Skeletal muscle cell (primary cell): ENCODE measurements at regions not wholly inside any gene's neighbourhood (a gene's known extent, or its start where the extent isn't known, plus 50 kb on each side); places are given as distances from the start of the nearest gene placed in this dataset.

Experiments used
- DNase-seq: peaks from one replicate; pipeline ENCODE4 v3.0.0-alpha.2; 2010; ENCODE audit warnings: low read depth
- H3K4me3 ChIP-seq: 2 replicates; pipeline ENCODE4 v1.5.1; 2011; ENCODE audit warnings: low read depth, mild to moderate bottlenecking, control low read depth, low read length, moderate library complexity

DNA sequence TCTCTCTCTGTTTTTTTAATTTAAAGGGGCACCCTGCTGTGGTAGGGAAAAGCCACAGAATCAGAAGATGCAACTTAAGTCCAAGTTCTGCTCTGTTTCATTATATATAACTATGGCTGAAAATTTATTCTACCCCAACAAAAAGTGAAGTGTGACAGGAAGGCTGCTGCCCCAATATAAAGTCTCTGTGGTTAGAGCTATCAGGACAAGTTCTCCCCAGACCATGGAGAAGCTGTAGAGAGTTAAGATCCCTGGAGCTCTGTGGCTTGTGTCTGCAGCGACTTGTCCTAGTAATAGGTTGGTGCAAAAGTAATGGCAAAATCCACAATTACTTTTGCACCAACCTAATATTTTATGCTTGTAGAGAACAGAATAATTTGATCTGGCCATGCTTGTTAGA, 250.9 kb downstream of the PSAT1 start:
- no peak overlapping the region for H3K4me3 ChIP-seq
- no peak for DNase-seq

DNA sequence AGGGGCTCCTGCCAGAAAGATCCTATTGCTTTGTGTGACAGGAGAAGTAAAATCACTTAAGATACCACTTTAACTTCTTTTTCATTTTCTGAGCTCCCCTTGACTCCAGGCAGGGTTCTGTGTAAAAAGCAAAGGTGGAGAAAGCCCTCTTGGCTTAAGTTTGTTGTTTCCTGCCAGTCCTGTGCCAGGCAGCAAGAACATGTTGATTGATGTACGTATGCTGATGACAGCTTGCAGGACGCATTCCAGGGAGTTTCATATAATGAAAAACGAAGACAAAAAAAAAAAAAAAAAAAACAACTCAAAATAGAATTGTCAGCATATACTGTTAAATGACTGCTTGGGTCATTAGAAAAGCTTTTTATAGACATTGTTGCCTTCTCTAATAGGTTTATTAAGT, 251.7 kb downstream of the PSAT1 start:
- DNase-seq: no peak
- no peak overlapping the region for H3K4me3 ChIP-seq

DNA sequence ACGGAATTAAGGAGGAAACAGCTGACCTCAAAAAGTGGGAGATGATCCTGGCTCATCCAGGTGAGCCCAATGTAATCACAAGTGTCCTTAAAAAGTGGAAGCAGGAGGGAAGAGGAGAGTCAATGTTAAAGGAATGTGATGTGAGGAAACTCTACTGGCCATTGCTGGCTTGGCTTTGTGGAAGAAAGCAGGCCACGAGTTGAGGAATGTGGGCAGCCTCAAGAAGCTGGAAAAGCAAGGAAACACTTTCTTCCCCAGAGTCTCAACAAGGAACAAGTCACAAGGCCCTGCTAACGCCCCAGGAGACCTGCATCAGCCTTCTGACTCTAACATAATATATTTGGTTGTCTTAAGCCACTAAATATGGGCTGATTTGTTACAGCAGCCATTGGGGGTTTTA, 252.8 kb downstream of the PSAT1 start:
- H3K4me3 ChIP-seq: no peak overlapping the region
- no peak for DNase-seq

DNA sequence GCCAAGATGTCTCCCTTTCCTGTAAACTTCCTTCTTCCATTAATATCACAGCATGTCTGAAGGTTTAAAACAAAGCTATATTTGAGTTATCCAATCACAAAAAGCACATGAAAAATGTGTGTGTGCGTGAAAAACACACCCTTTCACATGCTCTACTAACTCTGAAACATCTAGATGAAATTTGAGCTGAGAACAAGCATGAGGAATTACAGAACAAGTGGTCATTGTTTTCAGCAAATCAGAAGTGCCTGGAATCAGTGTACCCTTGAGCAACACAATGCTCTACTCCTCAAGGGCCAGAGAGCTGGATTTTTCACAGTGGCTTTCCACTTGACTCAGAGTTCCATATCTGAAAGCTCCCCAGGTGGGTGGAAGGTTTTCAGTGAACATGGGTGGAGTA, 255.9 kb downstream of the PSAT1 start:
- H3K4me3 ChIP-seq: no peak overlapping the region
- no peak for DNase-seq

DNA sequence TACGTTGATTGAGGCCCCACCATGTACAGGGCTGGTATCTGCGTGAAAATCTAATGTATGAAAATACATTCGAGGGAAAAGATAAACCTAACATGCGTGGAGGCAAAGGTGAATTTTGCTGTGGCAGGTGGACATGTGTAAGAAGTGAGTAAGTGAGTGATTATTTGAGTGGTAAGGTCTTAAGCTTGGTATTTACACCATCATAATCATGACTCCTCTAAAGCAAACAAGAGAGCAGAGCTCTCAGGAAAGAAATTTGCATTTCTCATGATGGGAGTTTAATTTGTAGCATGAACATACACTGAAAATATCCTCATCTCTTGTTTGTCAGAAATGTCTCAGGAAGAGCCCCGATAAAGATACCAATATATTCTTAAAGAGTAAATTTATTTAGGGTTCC, 260.6 kb downstream of the PSAT1 start:
- no peak for DNase-seq
- no peak overlapping the region for H3K4me3 ChIP-seq

DNA sequence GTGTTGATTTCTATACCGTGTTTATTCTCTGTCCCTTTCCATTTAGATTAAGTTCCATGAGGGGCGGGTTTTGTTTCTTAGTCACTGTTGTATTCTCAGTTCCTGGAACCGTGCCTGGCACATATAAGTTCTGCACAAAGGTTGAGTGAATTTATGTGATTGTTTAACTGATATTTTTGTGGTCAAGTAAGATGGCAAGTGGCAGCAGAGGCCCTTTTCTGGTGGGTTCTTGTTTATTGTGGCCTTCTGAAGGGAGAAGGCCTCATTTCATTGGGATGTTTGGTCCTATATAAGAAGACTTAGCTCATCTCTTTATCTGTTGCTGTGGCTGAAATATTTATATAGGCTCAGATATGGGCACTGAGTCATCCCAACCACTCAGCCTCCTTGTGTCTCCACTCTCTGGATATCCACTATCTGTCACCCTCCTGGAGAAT, 262.5 kb downstream of the PSAT1 start:
- peak; percentile 51 for DNase-seq

DNA sequence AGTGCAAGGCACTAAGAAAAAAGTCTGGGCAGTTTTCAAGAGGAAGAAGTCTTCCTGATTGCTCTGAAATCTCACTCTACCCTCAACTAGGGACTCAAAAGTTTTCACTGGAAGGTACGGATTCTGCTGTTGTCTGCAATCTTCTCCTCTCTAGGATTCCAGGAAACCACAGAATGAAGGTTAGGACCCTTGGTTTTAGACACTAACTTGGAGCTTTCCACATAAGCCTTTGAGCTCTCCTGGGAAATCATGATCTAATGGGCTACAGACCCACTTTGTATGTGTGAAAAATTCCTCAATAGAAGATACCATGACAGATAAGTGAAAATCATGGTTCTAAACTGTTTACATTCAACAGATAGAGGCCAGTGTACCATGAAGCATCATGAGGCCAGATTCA, 265.1 kb downstream of the PSAT1 start:
- H3K4me3 ChIP-seq: no peak overlapping the region
- DNase-seq: peak; percentile 50

More for the DNA sequence above, 262.5 kb downstream of the PSAT1 start:
- H3K4me3 ChIP-seq: no peak overlapping the region

DNA sequence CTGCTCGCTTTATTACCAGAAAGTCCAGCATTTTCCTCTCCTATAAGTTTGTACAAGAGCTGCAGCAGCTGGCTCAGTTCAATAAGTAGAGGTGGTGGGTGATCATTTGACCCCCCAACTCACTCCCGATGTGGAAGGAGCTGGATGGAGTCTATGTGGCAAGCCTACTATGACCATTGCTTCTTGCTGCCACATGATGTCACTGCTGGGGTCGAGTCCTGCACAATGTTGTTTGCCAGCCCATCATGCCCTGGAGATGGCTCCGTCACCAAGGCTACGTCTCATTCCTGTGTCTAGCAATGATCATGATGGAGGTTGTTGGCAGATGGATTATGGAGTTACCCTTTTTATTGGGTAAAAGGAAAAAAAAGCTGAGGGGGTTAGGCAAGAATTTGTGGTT, 266.3 kb downstream of the PSAT1 start:
- DNase-seq: no peak

DNA sequence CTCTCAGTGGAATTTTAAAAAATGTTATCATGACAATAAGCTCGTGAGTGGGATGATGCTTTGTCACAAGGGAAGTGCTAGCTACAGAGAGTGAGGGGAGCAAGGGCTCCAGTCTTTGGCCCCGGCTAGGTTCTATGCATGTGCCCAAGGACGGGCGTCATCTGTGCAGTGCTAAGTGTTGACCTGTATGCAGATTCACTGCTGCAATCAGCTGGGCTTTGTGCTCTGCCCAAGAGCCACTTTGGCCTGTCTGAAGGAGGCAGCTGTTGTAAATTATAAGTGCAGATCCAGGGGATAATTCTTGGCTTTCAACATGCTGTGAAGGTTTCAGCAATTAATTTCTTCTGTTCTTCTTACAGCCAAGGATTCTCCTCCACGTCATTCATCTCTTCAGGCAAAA, 268.6 kb downstream of the PSAT1 start:
- no peak overlapping the region for H3K4me3 ChIP-seq
- DNase-seq: no peak

More for the DNA sequence above, 266.3 kb downstream of the PSAT1 start:
- no peak overlapping the region for H3K4me3 ChIP-seq

DNA sequence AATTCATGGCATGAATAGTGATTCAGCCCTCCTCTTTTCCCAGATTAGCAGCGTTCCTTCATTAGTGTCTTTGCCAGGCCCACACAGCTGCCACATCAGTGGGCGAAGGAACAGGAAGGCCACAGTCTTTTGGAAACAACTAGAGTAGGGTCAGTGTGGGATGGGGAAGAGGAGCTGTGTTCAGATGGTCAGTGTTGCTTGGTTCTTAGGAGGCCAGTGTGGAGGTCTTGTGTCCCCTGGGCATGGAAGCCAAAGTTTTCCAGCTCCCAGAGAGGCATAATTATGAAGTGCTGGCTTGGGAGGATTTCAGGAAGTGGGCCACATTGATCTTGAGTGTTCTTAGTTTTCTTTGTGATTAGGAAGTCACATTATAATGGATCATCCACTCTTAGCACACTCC, 269.6 kb downstream of the PSAT1 start:
- no peak overlapping the region for H3K4me3 ChIP-seq
- no peak for DNase-seq

DNA sequence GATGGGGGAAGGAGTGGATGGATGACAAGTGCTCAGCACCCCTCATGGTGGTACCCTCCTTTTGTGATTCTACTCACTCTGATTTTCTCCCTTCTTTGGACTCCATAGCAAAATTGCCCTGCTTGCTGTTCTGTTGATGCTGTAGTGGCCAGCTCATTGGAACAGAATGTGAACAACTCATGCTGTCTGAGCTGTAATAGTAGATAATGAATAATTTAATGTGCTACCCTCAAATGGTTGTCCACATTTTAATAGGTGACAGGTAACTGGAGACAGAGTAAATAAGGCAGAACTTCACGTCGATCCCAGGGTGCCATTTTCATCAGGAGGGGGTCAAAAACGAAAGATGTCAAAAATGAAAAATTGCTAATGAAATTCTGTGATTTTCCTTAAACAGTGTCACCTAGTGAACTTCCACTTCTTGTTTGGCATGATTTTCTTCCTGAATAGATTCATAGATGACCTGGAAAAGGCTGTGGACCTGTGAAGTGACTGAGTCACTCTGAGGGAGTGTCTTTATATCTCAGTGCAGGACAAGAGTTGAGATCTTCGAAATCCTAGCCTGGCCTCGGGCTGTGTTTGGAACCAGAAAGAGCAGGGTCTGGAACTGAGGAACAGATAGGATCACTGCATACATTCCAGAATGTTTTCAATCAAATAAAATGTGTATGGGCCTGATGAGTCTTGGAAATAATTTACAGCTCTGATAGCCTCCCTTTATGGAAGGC, 270.2 kb downstream of the PSAT1 start:
- no peak overlapping the region for H3K4me3 ChIP-seq
- DNase-seq: peak; percentile 57

DNA sequence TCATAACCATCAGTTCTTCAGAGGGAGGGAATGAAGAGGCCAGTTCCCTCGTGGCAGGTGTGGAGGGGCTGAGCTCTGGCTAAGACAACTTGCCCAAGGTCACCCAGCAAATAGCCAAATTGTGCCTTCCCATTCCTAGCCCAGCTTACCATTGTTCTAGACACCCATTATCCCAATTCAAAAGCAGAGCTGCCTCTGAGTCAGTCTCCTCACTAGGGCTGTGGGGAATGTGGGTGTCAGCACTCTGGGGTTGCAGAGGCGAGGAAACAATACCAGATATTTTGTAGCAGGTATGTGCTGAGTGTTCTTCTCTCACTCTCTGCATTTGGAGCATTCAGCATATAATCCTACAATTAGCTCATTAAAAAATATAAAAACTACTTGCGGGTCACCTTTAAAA, 270.8 kb downstream of the PSAT1 start:
- DNase-seq: no peak
- no peak overlapping the region for H3K4me3 ChIP-seq

DNA sequence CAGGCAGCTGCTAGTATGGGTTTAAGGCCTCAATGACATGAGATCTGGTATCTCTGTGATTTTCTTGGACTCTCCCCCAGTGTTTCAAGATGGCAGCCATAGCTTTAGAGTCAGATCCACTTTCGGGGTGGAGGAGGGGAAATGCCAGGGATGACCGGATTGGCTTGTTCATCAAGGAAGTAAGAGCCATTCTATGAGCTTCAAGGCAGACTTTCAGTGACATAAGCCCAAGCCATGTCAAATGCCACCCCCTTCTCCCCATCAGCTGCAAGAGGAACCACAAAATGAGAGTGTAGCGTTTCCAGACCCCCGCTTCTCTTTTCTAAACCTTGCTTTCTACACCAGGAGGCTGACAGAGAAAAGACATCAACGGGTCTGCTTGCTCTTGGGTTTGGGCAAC, 271.8 kb downstream of the PSAT1 start:
- DNase-seq: no peak
- no peak overlapping the region for H3K4me3 ChIP-seq

DNA sequence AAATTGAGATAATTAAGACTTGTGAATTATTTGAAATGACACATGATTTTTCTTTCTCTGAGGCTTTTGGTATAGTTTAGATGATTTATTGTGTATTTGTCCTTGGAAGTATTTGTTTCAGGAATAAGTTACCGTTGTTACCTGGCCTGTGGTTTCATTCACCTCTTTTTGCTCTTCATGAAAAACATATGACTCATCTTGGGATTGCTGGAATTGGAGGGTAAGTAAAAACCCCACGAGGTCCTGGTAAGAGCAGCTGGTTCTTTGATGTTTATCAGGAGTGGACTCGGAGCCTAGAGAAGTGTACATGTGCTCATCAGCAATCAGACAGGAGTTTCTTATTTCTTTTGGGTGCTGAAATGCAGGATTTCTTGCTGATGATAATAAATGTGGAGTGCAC, 275.3 kb downstream of the PSAT1 start:
- no peak overlapping the region for H3K4me3 ChIP-seq
- DNase-seq: no peak

DNA sequence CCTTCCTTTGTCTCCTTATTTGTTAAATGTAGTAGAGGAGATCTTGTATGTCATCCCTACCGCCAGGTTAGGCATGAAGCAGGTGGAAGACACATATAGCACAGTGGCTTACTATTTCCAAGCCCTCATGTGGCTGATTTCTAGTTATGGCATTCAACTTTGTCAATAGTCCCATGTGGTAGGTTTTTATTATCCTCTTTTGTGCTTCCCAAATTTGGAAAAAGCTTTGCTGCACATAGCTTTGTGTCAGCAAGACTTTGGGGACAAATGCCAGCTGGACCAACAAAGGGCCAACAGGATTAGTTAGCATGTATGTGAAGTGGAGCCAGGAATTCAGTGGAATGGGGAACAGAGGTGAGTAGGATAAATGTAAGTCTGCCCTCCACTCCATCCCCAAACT, 276.3 kb downstream of the PSAT1 start:
- DNase-seq: no peak
- no peak overlapping the region for H3K4me3 ChIP-seq

DNA sequence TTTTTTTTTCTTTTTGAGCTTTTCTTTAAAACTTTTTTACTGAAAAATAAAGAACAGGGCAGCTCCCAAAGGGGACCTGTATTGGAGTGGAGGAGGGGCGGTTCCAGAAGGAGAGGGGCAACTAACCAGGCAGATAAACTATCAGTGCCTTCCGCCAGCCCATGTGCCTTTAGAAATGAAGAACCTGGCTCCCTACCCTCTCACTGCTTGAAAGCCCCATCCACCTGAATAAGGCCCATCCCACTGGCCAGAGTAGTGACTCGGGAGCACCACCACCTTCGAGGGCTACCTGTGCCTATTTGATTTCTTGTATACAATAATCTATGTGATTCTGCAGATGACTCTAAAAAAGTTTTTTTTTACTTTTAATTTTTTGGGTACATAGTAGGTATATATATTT, 276.7 kb downstream of the PSAT1 start:
- H3K4me3 ChIP-seq: no peak overlapping the region
- no peak for DNase-seq

DNA sequence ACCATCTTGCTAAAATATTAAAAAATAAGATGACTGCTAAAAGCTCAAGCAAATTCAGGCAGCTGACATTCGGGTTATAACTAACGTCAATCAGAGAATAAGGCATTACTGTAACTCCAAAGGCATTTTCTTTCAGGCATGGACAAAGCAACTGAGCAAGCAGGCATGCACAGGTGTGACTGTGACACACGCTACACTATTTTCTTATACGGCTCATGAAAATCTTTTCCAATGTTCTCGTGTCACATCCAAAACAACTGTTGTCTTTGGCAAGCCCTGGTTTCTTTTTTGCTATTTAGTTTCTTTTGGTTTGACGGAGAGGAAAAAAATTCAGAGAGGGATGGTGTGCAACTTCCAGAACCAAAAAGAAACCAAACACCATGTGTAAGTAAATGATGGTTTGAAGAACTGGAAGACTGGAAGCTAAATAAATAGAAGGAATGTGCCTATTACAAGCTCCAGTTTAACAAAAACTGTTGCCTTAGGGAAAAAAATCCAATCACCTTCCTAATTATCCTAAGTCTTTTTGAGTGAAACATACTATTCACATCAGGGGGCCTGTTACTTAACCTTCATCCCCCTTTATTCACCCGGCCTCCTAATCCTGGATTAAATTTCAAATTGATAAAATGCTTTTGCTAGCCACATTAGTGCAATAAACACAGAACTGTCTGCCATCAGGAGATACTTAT, 277.6 kb downstream of the PSAT1 start:
- no peak overlapping the region for H3K4me3 ChIP-seq
- no peak for DNase-seq

DNA sequence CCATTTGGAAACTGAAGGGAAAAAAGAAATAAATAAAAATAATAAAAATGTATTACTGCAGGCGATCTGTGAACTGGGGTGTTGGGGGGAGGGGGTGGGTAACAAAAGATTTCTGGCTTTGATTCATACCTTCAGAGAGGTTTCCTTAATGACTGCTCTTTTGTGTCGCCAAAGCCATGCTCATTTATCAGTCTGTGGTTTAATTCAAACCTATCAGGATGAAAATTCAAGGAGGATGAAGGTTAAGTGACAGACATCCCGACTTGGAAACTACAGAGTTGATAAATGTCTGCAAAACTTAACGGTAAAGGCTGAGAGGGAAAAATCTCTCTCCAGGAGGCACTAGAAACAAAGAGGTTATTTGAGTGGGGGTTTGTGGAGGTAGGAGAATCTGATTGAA, 278.2 kb downstream of the PSAT1 start:
- DNase-seq: no peak
- H3K4me3 ChIP-seq: no peak overlapping the region

DNA sequence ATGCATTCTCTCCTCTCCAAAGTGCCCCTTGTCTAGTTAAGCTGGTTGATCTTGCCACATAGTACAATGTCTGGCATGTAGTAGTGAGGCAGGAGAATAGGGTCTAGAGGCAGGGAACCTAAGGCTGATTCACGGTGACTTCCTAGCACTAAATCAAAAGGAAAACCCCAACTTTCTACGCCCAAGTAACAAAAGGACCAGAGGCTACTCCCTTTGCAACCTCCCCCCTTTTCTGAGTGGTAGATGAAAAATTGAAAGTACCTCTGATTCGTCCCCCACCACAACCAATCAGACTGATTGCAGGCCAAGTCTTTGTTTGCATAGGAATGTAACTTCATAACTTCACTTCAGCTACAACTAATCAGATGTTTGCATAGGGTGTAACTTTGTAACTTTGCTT, 278.8 kb downstream of the PSAT1 start:
- H3K4me3 ChIP-seq: no peak overlapping the region
- DNase-seq: no peak

DNA sequence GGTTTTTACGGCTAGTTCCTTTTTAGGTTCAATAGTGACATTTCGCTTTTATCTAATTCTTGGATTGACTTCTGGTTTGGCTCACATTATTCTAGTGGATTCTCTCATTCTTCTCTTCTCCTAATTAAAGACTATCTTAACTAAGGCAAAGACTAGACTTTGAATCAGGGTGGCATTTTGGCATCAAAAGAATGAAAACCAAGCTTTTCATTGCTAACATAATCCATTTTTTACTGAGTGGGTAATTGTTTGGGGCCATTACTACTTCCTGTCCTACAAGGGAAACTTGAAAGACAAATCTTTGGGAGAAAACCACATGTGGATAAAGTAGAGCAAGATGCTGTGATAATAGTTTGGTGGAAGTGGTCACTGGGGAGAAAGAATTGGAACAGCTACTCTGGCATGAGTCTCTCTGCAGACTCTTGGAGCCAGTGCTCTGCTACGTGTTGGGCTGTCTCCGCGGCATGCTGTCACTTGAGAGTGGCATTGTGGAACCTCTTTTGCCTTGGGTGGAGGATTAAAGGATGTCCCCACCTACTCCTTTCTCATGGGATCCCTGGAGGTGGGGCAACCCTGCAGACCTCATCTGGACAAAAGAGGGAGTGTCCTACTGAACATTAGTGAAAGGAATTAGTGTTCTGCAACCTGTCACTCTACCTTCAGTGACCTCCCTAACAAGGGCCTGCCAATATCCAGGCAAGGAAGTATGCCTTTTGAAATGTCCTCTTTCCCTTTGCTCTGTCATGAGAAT, 280.4 kb downstream of the PSAT1 start:
- no peak overlapping the region for H3K4me3 ChIP-seq
- no peak for DNase-seq

DNA sequence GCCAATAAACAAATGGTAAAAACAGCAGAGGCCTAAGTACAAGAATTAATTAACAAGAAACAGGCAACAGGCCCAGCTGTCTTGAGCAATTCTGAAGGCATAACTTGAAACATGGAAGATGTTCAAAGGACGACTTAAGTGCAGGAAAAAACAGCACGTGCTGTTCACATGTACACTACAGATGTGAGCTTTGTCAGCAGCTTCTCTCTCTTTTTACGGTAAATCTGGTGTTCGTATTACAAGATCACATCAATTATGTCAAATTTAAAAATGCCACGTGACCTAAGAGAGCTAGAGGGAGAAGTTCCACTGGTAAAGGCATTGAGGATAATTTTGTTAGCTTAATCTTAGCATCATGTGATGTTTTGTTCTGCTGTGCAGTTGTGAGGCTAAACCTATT, 281.1 kb downstream of the PSAT1 start:
- DNase-seq: no peak
- no peak overlapping the region for H3K4me3 ChIP-seq
